ENCODE measurements at regions not wholly inside any gene's neighbourhood (a gene's known extent, or its start where the extent isn't known, plus 50 kb on each side); places are given as distances from the start of the nearest gene placed in this dataset.

DNA sequence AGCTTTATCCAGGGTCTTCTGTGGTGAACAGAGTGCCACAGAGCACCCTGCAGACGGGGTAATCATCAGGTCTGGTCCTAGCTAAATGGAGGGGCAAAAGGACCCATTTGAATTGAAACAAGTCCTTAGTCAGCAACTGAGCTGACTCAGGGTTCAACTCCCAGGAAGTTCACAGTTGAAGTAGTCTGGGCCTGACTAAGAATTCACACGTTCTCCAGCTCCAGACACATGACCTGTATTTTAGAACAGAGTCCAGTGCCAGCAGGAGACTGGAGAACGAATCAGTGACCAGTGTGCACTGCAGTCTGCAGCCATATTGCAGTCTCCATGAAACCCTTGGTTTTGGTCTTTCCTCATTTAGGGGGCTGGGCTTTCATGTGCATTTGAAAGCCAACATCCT is 85.2 kb downstream of the ELOVL4 start:
- H3K27me3 Mint-ChIP-seq (ENCODE audit: unreplicated experiment) = no peaks in the 10 kb centered on the region
- H3K4me1 Mint-ChIP-seq (ENCODE audit: low read depth, unreplicated experiment) = no peaks in the 10 kb centered on the region
- no peaks in the 10 kb centered on the region for H3K36me3 Mint-ChIP-seq (ENCODE audit: insufficient read depth, unreplicated experiment)
- no peaks in the 10 kb centered on the region for H3K9me3 Mint-ChIP-seq (ENCODE audit: low read depth, unreplicated experiment)
- no peak overlapping the region for H3K4me3 Mint-ChIP-seq (ENCODE audit: low read depth, unreplicated experiment)
- H3K27ac Mint-ChIP-seq (ENCODE audit: unreplicated experiment) = no peak overlapping the region
- CTCF ChIA-PET = no interaction called here
- TF ChIP-seq, protein P1, sequence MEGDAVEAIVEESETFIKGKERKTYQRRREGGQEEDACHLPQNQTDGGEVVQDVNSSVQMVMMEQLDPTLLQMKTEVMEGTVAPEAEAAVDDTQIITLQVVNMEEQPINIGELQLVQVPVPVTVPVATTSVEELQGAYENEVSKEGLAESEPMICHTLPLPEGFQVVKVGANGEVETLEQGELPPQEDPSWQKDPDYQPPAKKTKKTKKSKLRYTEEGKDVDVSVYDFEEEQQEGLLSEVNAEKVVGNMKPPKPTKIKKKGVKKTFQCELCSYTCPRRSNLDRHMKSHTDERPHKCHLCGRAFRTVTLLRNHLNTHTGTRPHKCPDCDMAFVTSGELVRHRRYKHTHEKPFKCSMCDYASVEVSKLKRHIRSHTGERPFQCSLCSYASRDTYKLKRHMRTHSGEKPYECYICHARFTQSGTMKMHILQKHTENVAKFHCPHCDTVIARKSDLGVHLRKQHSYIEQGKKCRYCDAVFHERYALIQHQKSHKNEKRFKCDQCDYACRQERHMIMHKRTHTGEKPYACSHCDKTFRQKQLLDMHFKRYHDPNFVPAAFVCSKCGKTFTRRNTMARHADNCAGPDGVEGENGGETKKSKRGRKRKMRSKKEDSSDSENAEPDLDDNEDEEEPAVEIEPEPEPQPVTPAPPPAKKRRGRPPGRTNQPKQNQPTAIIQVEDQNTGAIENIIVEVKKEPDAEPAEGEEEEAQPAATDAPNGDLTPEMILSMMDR (IDR thresholded peaks at IDR 0.05; ENCODE audit: unreplicated experiment) = no peak
- BruUV-seq (replicated peaks) = no TSS peak
- DNase-seq = no peak
- intact Hi-C loops (cut with micrococcal nuclease; ENCODE audit: unreplicated experiment) = loop anchor here (10.0 kb wide), 1 partner anchor 327 kb away; the partner anchor contains the start of gene LCA5

DNA sequence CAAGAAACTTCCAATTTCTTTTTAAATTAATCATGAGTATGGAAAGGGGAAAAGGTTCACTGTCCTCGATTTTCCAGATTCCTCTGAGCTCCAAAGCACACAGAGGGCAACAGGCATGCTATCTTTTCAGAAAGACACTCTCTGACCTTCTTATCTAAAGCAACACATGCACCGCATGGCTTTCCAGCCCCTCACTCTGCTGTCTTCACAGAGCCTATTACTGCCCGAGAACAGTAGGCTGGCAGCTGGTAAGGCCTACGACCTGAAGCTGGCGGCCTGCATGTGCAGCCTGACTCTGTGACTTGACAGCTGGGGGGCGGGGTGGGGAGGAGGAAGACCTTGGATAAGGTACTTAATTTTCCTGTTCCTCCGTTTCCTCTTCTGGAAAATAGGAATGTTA is 86.3 kb downstream of the ELOVL4 start:
- intact Hi-C loops (cut with micrococcal nuclease; ENCODE audit: unreplicated experiment) = loop anchor here (10.0 kb wide), 1 partner anchor 326 kb away; the partner anchor contains the start of gene LCA5
- H3K36me3 Mint-ChIP-seq (ENCODE audit: insufficient read depth, unreplicated experiment) = no peaks in the 10 kb centered on the region
- CTCF ChIA-PET = no interaction called here
- no peak for DNase-seq
- BruUV-seq (replicated peaks) = no TSS peak
- H3K4me3 Mint-ChIP-seq (ENCODE audit: low read depth, unreplicated experiment) = no peak overlapping the region
- no peak overlapping the region for H3K27ac Mint-ChIP-seq (ENCODE audit: unreplicated experiment)
- TF ChIP-seq, protein P1 (IDR thresholded peaks at IDR 0.05; ENCODE audit: unreplicated experiment) = no peak
- no peaks in the 10 kb centered on the region for H3K27me3 Mint-ChIP-seq (ENCODE audit: unreplicated experiment)
- no peaks in the 10 kb centered on the region for H3K4me1 Mint-ChIP-seq (ENCODE audit: low read depth, unreplicated experiment)
- H3K9me3 Mint-ChIP-seq (ENCODE audit: low read depth, unreplicated experiment) = no peaks in the 10 kb centered on the region

DNA sequence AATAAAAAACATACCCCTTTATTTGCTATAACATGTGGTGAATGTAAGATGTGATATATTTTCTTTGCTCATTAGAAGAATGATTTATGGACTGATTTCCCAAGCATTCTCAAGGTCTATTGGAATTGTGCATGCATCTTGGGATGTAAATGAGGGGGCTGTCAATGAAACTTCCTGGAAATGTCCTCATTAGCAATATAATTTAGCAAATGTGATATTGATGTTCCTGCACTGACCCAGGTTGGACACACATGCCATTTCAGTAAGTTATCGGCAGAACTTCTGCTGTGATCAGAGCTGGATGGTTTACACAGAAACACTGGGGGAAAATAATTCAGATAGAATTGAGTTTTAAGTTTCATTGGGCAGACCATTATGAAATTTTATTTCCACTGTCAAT is 99.9 kb downstream of the ELOVL4 start:
- TF ChIP-seq, protein P1 (IDR thresholded peaks at IDR 0.05; ENCODE audit: unreplicated experiment) = no peak
- H3K27ac Mint-ChIP-seq (ENCODE audit: unreplicated experiment) = no peak overlapping the region
- no TSS peak for BruUV-seq (replicated peaks)
- no peaks in the 10 kb centered on the region for H3K4me1 Mint-ChIP-seq (ENCODE audit: low read depth, unreplicated experiment)
- H3K9me3 Mint-ChIP-seq (ENCODE audit: low read depth, unreplicated experiment) = no peaks in the 10 kb centered on the region
- no peaks in the 10 kb centered on the region for H3K36me3 Mint-ChIP-seq (ENCODE audit: insufficient read depth, unreplicated experiment)
- peaks cover 26% of the 10 kb centered on the region for H3K27me3 Mint-ChIP-seq (ENCODE audit: unreplicated experiment)
- H3K4me3 Mint-ChIP-seq (ENCODE audit: low read depth, unreplicated experiment) = no peak overlapping the region
- intact Hi-C loops (cut with micrococcal nuclease; ENCODE audit: unreplicated experiment) = no loop called here
- CTCF ChIA-PET = no interaction called here
- no peak for DNase-seq

DNA sequence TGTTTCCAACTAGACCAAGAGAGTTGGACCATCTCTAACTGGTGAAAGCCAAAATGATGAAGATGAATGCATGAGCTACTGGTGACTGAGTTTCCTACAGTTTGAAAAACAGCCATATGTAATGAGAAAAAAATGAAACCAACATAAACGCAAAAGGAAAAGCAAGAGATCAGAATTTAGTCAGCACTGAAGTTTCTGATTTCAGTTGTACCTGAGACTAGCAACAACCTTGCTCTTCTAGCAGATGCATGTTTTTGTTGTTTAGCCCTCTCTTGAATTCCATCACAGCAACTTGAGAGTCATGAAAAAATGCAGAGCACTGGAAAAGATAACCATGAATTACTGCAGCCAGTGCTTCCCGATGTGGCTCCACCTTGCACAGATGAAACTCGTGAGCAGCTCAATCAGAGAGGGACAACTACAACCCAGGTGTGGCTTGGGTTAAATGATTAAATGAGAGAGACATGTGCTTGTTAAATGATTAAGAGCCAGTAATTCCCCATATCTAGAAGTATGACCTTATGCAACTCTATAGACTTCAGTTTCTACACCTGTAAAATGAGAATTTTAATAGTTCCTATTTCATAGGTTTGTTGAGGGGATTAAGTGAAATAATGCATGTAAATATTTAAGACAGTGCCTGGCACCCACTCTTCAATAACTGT is 104.8 kb downstream of the ELOVL4 start:
- TF ChIP-seq, protein P1 (IDR thresholded peaks at IDR 0.05; ENCODE audit: unreplicated experiment) = no peak
- peaks cover 36% of the 10 kb centered on the region for H3K27me3 Mint-ChIP-seq (ENCODE audit: unreplicated experiment)
- no peaks in the 10 kb centered on the region for H3K4me1 Mint-ChIP-seq (ENCODE audit: low read depth, unreplicated experiment)
- H3K27ac Mint-ChIP-seq (ENCODE audit: unreplicated experiment) = no peak overlapping the region
- intact Hi-C loops (cut with micrococcal nuclease; ENCODE audit: unreplicated experiment) = no loop called here
- H3K36me3 Mint-ChIP-seq (ENCODE audit: insufficient read depth, unreplicated experiment) = no peaks in the 10 kb centered on the region
- CTCF ChIA-PET = no interaction called here
- DNase-seq = no peak
- peaks cover 2% of the 10 kb centered on the region for H3K9me3 Mint-ChIP-seq (ENCODE audit: low read depth, unreplicated experiment)
- H3K4me3 Mint-ChIP-seq (ENCODE audit: low read depth, unreplicated experiment) = no peak overlapping the region
- no TSS peak for BruUV-seq (replicated peaks)
